Activated CD4-positive, alpha-beta T cell treated with anti-CD3 and anti-CD28 coated beads for 1 hour (primary cell): ENCODE measurements at regions not wholly inside any gene's neighbourhood (a gene's known extent, or its start where the extent isn't known, plus 50 kb on each side); places are given as distances from the start of the nearest gene placed in this dataset.

ENCODE experiments used
- DNase-seq: peaks from one replicate; pipeline ENCODE4 v3.0.0-alpha.2; 2020

DNA sequence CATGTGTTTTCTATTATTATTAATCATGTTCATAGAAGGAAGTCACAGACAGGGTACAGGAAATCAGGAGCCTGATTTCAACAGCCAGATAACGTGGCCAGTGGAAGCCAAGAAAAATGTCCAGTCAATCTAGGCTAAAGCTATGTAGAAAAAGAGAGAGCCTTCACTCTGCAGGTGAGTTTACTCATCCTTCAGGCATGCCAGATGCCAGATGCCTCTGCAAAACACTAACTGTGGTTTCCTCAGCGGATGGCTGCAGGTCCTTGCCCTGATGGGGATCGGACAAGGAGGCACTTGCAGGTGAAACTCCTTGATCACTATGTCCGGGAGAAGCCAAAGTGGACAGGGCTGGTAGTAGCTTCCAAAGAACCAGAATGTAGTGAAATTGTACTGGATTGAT is 962.3 kb upstream of the RAG2 start:
- no peak for DNase-seq

DNA sequence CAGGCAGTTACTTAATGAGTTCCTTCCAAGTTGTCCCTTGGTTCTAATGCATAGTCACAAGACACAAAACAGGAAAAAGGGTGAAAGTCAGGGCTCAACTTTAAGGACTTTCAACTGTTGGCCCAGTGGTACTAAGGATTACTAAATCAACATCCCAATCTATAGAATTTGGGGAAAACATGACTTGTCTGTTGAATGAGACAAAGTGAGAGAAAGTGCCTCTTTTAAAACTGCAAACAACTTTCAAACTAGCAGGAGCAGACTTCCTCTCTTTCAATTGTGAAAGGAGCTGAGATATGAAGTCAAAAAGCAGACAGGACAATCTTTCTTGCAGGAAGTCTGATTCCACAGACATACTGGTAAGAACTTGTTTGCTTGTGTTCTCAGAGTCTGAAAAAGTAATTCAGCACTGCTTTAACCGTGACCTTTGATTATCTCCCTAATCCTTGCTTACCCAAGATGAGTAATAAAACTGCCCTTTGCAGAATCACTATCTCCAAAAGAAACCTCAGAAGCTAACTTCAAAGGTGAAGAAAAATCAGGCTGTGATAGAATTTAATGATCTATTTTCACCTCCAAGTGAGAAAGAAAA is 960.7 kb upstream of the RAG2 start:
- no peak for DNase-seq

DNA sequence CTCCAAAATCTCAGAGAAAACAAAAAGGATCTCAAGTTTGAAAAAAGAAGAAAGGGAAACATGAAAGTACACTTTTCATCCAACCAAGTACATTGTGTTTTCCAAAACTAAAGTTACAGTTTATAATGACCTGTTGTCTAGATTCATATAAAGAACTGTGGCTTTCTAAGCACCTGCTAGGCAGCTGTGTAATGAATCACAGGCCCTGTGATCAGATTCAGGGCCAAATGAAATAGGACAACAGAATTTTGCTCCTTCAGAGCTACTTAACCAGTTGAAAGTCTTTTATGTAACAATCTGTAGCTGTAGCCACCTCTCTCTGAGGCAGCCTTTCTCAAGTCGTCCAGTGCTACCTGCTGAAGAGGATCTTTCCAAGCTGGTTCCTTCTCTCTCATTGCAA is 960.0 kb upstream of the RAG2 start:
- DNase-seq, result no peak

DNA sequence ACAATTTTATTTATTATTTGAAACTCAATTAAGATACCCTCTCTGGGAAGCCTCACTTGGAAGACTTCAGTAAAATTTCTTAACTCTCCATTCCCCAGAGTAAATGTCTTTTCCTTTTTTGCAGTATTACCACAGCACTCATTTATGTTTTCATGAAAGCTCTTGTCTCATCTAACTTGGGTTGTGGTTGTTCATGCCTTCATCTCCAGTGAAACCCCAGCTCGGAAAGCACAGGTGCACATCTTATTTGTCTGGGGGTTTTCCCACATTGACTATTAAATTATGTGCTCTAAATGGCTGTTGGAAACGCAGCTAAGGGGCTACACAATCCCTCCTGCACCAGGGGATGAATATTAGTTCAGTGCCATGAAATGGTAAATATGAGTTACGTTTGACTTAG is 954.2 kb upstream of the RAG2 start:
- DNase-seq, result no peak

DNA sequence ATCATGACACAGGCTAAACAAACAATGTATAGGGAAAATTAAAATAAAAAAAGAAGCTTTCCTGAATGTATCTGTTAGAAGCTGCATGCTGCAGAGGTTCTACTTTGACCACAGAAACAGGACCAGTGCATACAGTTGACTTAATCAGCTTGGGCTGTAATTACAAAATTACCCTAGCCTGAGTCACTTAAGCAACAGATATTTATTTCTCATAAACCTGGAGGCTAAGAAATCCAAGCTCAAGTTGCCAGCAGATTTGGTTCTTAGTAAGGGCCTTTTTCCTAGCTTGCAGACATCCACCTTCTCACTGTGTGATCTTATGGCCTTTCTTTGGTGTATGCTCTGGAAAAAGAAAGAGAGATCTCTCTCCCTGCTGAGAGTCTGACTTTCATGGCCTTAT is 946.5 kb upstream of the RAG2 start:
- DNase-seq, result no peak

DNA sequence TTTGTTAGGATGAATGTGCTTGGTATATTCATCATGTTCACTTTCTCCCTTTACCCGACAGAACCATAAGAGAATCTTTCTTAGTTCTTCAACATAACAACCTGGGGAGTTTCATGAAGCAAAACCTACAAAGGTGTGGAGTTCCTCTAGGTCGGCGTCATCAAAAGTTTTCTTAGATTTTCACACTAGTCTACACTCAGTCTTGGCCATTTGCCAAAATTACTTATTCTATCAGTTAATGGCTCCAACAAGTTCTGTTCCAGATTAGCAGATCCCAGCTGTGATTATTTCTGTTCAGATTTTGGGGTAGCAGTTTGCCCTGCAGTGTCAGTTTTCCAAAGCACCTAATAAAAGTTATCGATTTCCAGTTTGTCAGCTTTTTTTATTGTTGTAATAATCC is 935.8 kb upstream of the RAG2 start:
- DNase-seq, result no peak

DNA sequence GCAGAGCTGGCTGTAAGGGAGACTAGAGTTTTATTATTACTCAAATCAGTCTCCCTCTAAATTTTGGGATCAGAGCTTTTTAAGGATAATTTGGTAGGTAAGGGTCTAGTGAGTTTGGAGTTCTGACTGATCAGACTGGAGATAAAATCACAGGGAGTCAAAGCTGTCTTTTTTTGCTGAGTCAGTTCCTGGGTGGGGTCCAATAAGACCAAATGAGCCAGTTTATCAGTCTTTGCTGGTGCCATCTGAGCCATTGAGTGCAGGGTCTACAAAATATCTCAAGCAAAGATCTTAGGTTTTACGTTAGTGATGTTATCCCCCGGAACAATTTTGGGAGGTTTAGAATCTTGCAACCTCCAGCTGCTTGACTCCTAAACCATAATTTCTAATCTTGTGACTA is 935.1 kb upstream of the RAG2 start:
- no peak for DNase-seq

DNA sequence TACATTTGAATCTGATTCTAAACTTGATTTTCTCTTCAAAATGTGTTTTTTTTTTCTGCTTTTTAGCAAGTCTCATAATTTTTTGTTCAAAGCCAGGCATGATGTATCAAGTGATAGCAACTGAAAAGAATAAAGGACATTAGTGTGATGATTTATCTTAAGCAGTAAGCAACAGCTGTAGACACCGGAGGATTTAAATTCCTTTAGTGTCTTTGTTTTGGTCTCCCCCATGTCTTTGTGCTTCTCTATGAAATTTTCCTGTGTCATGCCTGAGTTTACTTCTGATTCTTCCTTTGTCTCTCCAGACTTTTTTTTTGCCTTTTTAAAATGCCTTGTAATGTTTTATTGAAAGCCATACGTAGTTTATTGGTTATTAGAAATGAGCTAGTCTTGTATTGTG is 934.2 kb upstream of the RAG2 start:
- no peak for DNase-seq

DNA sequence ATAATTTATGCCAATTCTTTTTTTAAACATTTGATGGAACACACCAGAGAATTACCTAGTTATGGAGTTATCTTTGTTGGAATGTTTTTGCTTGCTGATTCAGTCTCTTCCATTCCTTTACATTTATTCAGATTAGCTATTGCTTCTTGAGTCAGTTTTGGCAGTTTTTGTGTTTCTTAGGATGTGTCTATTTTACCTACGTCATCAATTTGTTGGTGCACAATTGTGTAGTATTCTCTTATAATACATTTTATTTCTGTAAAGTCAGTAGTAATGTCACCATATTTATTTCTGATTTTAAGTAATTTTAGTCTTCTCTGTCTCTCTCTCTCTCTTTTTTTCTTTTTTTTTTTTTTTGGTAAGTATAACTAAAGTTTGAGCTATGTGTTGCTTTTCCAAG is 929.5 kb upstream of the RAG2 start:
- no peak for DNase-seq

DNA sequence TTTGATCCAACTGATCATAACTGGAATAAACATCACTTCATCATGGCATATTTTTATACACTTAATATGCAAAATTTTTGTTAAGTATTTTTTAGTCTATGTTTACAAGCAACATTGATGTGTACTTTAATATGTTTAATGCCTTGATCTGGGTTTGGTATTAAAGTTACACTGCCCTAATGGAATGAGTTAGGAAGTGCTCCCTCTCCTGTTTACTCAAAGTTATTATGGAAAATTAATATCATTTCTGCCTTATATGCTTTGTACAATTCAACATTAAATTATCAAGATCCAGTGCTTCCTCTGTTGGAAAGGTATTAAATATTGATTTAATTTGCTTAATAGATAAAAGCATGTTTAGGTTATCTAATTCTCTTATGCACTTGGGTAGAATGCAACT is 927.3 kb upstream of the RAG2 start:
- no peak for DNase-seq

DNA sequence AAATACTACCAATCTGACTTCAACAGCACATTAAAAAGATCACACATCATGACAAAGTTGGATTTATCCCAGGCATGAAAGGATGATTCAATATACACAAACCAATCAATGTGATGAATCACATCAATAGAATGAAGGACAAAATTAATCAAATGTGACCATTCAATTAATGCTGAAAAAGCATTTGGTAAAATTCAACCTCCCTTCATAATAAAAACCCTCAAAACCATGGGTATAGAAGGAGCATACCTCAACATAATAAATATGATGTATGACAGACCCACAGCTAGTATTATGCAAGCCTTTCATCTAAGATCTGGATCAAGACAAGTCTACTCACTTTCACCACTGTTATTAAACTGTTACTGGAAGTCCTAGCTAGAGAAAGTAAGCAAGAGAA is 921.7 kb upstream of the RAG2 start:
- no peak for DNase-seq

DNA sequence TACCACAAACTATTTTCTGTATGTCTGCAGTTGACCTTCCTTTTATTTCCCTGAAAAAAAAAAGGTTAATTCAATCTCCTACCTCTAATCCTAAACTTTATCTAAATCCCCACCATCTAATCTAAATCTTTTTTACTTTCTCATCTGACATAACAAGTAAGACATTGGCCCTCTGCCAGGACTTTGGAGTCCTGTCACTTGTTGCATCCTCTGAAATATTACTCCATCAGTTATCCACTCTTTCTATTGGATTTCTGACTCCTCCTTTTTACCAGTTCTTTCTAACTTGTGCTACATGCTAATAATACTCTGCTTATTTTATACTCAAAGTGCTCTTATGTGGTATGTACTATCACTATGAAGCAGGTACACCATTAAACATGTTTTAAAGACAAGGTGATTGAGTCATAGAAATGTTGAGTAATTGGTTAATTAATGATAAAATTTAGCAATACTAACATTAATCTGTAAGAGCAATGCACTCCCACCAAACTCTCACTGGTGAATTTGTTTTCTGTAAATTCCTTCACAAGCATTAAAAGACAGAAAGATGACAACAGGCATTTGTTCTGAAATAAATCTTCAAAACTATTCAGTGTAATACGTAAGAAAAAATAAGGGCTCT is 914.2 kb upstream of the RAG2 start:
- no peak for DNase-seq

DNA sequence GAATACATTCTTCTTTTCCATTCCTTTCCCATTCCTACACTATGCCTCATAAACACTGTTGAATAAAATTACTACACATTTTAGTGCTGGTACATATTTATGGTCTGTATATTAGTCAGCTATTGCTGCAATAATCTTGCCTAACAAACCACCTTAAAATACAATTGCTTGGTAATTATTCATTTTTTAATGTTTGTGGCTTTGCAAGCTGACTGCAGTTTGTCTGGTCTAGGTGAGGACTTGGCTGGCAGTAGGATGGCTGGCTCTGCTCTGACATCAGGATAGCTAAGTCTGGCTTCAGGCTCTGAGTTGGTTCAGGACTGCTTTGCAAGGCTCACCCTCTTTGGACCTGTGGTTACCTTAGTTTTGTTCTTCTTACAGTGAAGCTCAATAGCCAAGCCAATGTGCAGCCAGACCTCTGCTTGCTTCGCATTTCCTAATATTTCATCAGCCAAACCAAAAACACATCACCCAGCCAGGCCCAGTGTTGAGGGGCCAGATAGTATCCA is 913.4 kb upstream of the RAG2 start:
- no peak for DNase-seq

DNA sequence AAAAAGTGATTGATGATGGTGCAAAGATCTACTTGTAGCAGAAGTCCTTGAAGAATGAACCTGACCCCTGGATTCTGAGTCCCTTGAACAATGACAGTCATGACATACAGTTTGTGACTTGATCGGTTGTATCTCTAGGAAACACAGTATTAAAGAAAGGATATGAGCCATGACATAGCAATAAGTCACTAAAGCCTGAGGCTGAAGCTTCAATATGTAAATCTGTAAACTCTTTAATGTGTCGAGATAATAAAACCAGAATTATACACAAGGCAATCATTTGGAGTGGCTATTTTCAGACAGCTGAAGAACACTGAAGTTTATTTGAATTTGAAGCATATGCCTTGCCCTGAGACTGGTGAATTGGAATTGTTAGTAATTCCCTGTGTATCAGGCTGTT is 911.5 kb upstream of the RAG2 start:
- DNase-seq, result no peak

DNA sequence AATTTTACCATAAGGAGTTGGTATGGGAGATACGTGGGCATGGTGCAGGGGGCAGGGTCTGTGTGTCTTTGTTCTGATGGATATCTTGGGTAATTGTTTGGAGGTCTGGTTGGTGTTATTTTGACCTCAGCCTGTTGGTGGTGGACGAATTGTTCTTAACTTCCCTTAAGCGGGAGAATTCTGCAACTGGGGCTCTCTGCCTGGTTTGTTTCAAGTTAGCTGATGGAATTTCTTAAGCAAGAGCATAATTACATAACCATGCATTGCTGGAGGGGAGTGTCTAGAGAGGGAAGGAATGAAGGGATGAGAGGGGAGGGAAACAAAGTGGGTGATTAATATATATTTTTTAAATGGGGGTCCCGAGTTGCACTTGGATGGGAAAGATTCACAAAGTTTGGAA is 908.5 kb upstream of the RAG2 start:
- DNase-seq, result no peak

DNA sequence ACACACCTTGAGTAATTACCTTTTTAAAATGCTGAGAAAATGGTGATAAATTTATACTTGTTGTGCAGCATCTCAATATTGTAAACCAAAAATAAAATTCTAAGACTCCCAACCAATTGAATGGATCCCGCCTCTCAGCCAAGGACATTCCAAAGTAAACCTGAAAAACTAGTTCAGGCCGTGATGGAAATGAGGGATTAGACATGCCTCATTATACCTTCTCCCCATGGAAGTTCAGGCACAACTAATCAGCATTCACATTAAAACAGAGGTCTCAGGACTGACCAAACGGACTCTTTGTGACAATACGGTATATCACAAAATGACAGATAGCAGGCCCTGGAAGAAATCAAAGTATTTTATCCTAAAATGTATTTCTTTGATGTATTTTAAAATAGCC is 907.4 kb upstream of the RAG2 start:
- DNase-seq, result no peak

DNA sequence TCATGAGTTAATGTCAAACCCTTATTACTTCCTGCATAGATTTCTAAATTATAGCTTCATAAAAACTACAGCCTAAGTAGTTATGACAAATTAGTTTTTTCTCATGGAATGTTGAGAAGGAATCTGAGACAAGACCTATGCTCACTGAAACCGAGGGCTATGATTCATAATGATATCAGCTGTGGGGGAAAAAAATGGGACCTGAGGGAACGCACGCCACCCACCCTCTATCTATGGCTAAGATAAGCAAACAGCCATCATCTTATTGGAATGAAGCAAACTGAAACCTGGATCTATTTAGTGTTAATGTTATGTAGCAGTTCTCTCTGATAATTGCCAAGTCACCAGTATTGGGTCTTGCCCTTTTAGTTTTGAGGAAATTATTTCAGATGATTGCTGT is 906.9 kb upstream of the RAG2 start:
- no peak for DNase-seq

DNA sequence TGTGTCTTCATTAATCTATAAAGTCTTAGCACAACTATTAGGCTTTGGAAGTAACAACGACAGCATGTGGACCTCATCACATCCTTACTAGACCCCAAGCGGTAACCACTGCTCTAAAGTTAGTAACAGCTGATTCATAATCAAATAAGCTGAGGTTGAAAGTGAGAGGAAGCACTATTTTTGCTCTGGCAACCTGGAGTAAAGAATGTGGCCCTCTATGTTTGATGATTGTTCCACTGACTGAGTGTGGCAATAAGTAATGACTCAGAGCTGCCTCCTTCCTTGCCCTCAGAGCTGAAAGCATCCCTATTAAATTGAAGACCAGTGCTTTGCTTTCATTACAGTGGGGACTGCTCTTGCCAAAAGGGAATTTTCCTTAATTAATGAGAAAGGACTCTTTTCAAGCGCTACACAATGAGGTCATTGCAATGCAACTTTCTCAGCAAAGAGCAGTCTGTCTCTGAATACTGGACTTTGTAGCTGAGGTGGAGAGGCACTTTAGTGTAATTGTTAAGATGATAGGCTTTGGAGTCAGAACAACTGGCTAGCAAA is 906.1 kb upstream of the RAG2 start:
- DNase-seq, result no peak

DNA sequence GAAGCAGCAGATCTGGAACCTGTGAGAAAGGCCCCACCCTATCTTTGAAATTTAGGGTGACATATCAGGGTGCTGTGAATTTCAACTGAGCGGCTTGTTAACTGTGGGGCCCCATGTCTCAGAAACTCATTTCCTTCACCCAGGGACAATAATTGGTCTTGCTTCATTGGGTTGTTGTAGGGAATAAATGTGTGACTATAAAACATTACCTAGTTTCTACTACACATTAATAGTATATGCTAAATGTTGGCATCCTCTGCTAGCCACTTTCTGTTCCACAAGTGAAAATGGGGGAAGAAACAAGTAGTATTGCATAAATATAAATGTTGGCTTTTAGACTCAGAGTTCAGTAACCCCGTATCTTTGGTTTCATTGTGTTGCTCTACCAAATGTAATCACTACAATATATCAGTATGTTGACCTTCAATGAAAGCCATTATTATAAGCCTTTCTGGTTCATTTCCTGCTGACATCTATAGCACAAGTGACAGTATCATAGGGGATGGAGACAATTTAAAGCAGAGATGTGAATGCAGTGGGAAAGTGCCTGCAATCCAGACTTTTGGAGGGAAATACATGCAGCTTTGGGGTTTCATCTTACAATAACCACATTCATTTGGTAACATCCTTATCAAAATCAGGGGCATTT is 905.5 kb upstream of the RAG2 start:
- no peak for DNase-seq

DNA sequence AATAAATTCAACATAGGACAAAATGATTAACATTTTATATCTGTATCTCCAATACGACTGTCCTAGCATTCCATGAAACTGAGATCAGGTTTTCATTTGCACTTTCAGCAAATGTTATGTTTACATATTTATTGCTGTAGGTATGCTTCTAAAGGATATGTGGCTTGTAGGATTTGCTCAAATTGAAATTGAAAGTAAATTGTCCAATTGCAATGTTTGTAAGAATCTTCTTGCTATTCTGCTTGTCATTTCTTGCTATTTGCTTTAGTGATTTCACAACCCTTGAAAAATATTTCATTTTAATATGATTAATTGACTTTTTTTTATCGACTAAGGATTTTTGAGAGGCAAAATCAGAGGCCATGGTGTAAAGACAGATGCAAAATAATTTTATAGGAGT is 904.2 kb upstream of the RAG2 start:
- no peak for DNase-seq

DNA sequence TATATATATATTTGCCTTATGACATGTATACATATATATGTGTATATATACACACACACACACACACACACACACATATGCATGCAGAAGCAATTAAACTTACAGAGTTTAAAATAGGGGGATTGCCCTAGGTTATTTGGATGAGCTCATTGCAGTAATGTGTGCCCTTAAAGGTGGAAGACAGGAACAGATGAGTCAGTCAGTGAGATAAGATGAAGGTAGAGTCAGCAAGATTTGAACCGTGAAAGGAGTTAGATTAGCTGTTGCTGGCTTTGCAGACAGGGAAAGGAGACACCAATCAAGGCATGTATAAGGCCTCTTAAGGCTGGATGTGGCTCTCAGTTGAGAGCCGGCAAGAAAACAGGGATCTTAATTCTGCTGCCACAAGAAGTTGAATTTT is 902.4 kb upstream of the RAG2 start:
- DNase-seq, result no peak

DNA sequence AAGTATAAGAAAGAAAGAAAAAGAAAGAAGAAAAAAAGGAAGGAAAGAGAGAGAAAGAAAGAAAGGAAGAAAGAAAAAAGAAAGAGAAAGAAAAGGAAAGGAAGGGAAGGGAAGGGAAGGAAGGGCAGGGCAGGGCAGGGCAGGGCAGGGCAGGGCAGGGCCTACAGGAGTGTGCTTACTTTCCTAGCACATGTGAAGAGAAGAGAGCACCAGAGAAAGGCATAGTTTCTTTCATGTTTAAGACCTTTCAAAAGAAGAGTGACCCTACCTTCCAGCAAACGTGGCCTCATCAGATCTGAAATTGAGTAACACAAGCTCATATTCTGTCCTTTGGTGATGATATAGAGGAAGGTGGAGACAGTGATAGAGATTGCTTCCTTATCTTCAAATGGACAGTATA is 899.3 kb upstream of the RAG2 start:
- DNase-seq, result no peak

DNA sequence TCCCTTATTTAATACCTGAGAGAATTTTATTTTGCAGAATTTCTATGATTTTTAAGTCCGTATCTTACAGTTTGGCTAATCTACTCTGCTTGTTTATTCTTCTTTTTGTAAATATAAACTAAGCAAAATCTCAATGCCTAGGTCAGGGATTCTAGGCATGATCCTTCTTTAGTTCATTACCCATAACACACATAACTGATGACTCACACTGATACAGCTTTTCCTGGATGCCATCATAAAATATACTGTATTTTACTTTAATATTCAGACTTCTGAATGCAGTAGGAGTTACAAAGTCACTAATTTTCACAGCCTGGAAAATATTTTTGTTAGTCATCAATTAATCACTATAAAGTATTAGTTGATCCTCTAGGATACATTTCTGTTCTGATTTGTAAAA is 898.2 kb upstream of the RAG2 start:
- no peak for DNase-seq

DNA sequence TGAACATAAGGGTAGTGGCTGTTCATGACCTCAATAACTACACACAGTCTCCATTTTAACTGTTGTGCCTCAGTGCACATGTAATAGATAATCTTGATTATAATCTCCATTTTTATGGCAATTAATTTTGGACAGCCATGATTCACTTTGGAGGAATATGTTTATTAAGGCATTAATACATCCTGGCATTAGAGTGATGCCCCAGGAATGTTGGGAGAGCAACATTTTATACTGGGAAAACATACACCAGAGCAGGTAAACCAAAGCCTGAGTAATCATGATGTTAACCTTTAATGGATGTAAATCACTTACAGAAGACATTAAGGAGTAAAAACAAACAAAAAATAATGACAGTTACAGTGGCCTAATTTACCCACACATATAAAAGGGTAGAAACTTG is 886.3 kb upstream of the RAG2 start:
- DNase-seq, result no peak

DNA sequence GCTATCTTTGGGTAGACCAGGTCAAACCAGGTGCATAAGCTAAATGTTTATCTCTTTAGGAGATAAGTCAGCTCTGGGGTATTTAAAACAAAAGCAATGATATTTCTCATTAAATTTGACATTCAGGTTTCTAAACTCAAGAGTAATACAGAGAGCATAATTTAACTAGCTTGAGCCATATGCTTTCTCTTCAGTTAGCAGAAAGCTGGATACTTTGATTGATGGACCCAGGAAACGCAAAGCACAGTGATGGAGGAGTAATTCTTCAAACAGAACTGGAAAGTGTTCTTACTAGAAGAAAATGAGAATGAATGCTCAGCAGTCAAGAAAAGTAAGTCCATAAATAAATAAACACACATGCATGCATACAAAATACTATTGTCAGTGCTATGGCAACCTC is 885.7 kb upstream of the RAG2 start:
- no peak for DNase-seq
